Stimulated activated CD4-positive, alpha-beta T cell treated with anti-CD3 and anti-CD28 coated beads, TNF-alpha, amount 100 ng/mL, for 24 hours (primary cell): ENCODE measurements at regions not wholly inside any gene's neighbourhood (a gene's known extent, or its start where the extent isn't known, plus 50 kb on each side); places are given as distances from the start of the nearest gene placed in this dataset.

ENCODE experiments used
- DNase-seq, 3 experiments: peaks; one replicate each; pipeline ENCODE4 v3.0.0-alpha.2; 2020; ENCODE audit warnings: low read depth in 3 of 3

GRCh38 chr1:221104596-221104995 lies 225.4 kb downstream of the HLX start:
- no peak for DNase-seq

GRCh38 chr1:221105578-221105977 lies 226.3 kb downstream of the HLX start:
- DNase-seq = no peak

GRCh38 chr1:221106616-221107015 lies 227.4 kb downstream of the HLX start:
- no peak for DNase-seq

- no peak for DNase-seq
Observed at GRCh38 chr1:221109930-221110329, 230.7 kb downstream of the HLX start.

DNA sequence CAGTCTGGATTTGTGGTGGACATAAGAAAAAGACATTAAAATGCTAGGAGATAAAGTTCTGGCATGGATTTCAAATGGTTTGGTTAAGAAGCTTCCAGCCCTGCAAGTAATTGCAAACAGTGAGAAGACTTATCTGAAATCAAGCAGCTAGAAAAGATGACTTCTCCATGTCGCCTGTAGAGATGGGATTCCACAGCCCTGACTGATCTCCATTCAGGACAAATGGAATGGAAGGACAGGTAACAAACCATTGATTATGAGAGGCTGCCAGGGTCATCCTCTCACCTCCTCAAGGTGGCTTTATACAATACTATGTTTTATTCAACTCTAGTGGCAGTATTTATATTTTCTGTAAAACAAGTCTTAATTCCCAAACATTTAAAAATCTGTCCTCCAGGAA lies 237.9 kb downstream of the HLX start:
- no peak for DNase-seq

DNA sequence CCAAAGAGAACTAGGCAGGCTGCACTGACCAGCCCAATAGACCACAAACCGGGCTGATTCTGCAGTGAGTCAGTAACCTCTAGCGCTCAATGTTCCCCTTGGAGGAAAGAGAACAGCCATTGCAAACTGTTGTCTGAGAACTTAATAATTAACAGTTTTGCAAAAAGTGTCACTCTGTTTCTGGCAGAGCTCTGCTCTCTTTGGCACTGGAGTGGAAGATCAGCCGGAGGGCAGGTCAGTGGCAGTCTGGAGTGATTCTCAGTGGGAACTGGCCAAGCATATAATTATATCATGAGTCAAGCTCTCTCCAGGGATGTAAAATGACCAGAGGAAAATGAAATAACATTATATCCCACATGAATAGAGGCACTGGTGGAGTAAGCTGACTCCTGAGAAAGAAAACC lies 238.3 kb downstream of the HLX start:
- DNase-seq = no peak

DNA sequence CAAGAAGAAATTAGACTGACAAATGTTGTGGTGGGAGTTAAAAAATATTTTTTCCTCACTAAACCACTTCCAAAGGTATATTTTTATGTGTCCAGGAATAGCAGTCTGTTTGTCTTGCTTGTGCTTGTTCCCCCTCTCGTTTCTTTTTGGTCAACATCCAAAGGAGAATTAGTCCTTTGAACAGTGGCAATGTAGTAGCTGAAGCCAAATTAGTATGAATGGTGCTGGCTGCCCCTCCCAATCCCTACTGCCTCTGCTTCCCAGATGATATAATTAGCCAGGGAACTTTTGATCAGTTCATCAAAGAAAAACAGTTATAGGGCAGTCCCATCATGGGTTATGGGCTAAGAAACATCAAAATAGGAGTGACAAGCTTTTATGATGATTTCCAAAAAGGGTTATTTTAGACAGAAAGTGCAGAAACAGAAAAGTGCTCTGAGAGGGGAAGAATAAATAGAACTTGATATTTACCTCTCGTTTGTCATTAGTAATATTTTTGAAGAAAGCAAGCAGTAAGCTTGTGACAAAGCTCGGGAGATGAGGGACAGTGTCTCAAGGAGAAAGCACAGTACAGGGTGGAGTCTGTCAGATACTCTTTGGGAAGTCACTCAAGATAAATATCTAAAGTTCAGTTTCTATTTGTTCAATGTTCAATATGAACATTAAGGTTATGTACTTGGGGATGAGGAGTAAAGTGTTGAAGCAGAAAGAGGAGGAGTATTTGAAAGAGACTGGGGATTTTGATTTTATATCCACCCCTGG lies 239.1 kb downstream of the HLX start:
- DNase-seq = no peak

DNA sequence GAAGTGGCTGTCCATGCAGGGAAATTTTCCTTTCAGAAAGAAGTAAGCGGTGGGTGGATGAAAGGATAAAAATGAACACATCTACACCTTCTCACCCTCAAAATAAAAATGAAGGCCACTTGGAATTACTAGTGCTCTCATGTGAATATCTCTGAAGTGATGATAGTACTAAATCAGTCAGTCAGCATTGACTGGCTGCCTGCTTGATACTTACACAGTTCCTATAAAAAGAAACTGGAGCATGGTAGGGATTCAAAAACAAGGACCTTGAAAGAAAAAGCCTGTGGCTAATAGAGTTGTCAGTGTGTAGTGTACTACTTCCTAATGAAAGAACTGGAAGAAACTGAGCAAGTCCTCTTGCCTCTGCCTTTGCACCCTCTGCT lies 239.7 kb downstream of the HLX start:
- DNase-seq = no peak

DNA sequence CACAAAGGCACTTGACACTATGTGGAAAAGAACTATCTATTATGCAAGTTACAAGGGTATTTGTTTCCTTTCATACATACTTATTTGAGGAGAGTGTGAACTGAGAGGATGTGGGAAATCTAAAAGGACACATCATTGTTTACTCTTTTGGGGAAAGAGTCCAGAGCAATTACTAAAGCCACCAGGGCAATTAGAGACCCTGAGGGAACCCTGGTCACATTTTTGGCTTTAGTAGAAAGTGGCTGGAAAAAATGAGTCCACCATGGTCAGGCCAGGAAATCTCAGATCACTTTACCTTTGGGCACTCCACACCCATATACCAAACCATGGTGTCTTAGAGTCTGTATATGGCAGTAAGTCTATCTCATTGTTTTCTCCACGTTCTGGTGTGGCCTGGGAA lies 243.3 kb downstream of the HLX start:
- DNase-seq = no peak

GRCh38 chr1:221125976-221126375 lies 246.7 kb downstream of the HLX start:
- DNase-seq = no peak

- DNase-seq = no peak
Observed at GRCh38 chr1:221137666-221138065, 258.4 kb downstream of the HLX start.

GRCh38 chr1:221138516-221138915 lies 259.3 kb downstream of the HLX start:
- no peak for DNase-seq

DNA sequence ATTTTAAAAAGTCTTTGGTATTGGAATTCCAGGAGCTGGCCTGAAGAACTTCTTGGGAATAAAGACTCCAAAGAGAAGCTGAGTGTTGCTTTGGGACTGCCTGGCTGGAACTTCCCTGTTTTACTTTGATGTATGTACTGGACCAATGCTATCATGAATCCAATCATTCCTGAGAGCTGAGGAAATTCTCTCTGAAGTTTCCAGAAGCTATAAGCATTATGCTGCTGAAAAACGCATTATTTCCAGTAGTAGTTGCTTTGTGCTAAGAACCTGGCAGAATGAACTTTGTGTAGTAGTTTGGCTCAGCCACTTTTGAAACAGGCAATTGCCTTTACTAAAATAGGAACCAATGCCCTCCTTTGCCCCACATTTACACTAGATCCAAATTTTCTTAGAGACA lies 260.7 kb downstream of the HLX start:
- DNase-seq = no peak

GRCh38 chr1:221141096-221141495 lies 261.9 kb downstream of the HLX start:
- no peak for DNase-seq

- DNase-seq = no peak
Observed at GRCh38 chr1:221141606-221142285, 262.5 kb downstream of the HLX start.

DNA sequence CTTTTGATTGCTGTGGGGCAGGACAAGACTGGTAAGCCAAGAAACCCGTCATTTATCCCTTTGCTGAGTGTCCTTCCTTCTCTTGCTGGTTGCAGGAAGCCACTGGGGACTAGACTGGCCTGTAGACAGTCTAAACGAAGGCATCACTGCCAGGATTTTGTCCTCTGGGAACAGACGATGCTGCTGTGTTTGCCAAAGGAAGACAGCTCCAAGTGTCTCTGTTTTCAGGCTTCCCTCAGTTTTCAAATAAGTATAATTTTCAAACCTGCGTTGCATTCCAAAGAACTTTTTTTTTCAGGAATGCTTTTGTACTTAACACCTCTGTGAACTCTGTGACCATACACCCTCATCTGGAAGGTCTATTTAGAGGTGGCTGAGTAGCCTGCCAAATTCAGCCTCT lies 269.4 kb downstream of the HLX start:
- no peak for DNase-seq

DNA sequence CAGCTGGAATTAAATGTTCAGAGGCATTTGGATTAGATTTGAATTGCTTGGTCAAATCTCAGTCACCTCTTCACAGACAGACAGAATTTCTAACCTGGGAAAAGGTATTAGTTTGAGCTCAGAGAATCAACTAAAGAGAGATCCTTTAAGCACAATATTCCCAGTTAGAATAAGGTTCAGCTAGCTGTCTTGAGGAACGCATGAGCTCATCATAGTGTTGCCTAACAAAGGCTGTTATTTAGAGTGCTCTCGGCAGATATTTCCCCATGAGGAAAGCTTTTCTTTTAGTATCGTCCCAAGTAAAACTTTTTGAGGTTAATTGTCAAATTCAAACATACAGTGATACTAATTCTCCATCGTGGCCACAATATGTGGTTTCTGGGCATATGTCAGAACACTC lies 269.9 kb downstream of the HLX start:
- DNase-seq = no peak

- no peak for DNase-seq
Observed at GRCh38 chr1:221149555-221150075, 270.4 kb downstream of the HLX start.

- no peak for DNase-seq
Observed at GRCh38 chr1:221150996-221151395, 271.8 kb downstream of the HLX start.

GRCh38 chr1:221154932-221155331 lies 275.7 kb downstream of the HLX start:
- no peak for DNase-seq

DNA sequence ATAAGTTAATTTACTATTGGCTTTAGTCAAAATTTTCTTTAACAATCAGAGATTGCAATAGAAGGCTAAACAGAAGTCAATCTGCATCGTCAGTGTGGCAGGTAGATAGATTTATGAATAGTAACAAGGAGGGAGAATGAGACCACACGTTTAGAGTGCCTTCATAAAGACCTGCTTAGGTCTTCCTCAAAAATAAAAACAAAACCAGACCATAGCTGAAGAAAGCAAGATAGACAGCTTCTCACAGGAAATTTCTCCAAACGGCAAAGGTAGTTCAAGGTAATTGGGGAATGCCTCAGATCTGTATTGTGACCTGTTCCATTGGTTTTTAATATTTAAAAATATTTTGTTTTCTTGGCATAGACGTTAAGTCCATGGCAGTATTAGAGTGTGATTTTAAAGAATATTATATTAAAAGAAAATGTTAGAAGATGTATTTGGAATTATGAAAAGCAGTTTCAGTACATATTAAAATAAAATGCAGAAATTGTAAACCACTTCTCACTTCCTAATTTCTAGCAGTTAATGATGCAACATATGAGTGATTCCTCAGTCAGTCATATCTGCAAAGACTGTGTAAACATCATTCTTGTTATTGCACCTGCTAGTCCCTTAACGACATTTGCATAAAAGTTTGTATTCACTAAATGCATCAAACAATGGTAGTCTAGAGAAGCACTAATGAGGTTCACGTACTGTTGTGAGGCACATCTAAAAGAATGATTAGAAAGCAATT lies 278.0 kb downstream of the HLX start:
- DNase-seq = no peak

DNA sequence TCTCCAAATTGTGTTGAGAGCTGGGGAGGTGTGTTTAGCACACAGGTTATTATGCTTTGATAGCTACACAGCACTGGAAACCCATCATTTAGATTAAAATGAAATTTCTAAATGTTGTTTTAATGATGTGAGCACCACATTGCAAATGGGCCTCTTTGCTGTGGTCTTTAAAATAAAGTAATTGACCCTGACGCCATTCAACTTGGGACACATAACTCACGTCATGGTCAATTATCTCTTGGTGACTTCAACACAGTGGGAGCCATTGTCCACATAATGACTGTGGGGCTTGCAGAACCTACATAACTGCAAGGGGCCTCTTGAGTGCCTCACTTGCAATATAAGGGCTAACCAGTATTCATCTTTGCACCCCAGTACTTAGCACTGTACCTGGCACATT lies 280.4 kb downstream of the HLX start:
- no peak for DNase-seq

GRCh38 chr1:221161571-221162041 lies 282.4 kb downstream of the HLX start:
- DNase-seq = no peak
